Spinal cord (tissue), 9 donors: ENCODE measurements at regions not wholly inside any gene's neighbourhood (a gene's known extent, or its start where the extent isn't known, plus 50 kb on each side); places are given as distances from the start of the nearest gene placed in this dataset.

Experiments
- DNase-seq, 6 donors: peaks; one replicate each; pipeline versions ENCODE4 v3.0.0 to v3.0.0-alpha.2; 2013 to 2015; ENCODE audit warnings: low spot score in 6 of 6, low read depth in 4 of 6
- H3K27ac ChIP-seq: one replicate; pipeline ENCODE4 v1.5.1; 2013; ENCODE audit warnings: low read depth, low read length, control low read depth
- H3K27me3 ChIP-seq: one replicate; pipeline ENCODE4 v1.6.1; 2013; ENCODE audit warnings: low read length; ENCODE audit not compliant: control insufficient read depth, insufficient read depth
- H3K36me3 ChIP-seq: one replicate; pipeline ENCODE4 v1.6.1; 2013; ENCODE audit warnings: low read length; ENCODE audit not compliant: control insufficient read depth, insufficient read depth
- H3K4me1 ChIP-seq: one replicate; pipeline ENCODE4 v1.6.1; 2013; ENCODE audit warnings: low read length; ENCODE audit not compliant: control insufficient read depth, insufficient read depth
- H3K4me3 ChIP-seq: one replicate; pipeline ENCODE4 v1.5.1; 2013; ENCODE audit warnings: low read depth, low read length, control low read depth
- H3K9me3 ChIP-seq: one replicate; pipeline ENCODE4 v1.6.1; 2013; ENCODE audit warnings: low read length; ENCODE audit not compliant: control insufficient read depth, insufficient read depth
- WGBS: methylation state at CpG from one replicate; pipeline ENCODE4 v1.1.5; 2013; ENCODE audit warnings: missing lambda C conversion rate; ENCODE audit not compliant: insufficient coverage; 5-methylcytosine and 5-hydroxymethylcytosine counted together
- donor health status: healthy.

- WGBS, result 14% methylated on average over 2 of the region's 3 CpGs
- Histone ChIP-seq H3K4me3 (no peak overlapping the region), H3K27ac (no peak overlapping the region), H3K4me1 (no peaks in the 10 kb centered on the region), H3K36me3 (no peaks in the 10 kb centered on the region), H3K27me3 (no peaks in the 10 kb centered on the region), H3K9me3 (no peaks in the 10 kb centered on the region)
- DNase-seq, result peak in 1 of 6 donors; percentile 6
These were observed 498.3 kb downstream of the CCSER2 start for GRCh38 chr10:84826704-84827103.

- no peaks in the 10 kb centered on the region for H3K36me3 ChIP-seq
- H3K9me3 ChIP-seq, result no peaks in the 10 kb centered on the region
- H3K4me1 ChIP-seq, result no peaks in the 10 kb centered on the region
- DNase-seq, result no peak
- WGBS, result no CpG with 5 or more reads among the region's 7 CpGs
- no peak overlapping the region for H3K4me3 ChIP-seq
- no peak overlapping the region for H3K27ac ChIP-seq
- no peaks in the 10 kb centered on the region for H3K27me3 ChIP-seq
These were observed 500.7 kb downstream of the CCSER2 start for GRCh38 chr10:84829131-84829530.

GRCh38 chr10:84837041-84837812, 508.8 kb downstream of the CCSER2 start:
- H3K27me3 ChIP-seq, result no peaks in the 10 kb centered on the region
- no peak overlapping the region for H3K27ac ChIP-seq
- H3K4me1 ChIP-seq, result peaks cover 10% of the 10 kb centered on the region
- WGBS, result no CpG with 5 or more reads among the region's 3 CpGs
- DNase-seq, result peak in 3 of 6 donors; percentile 24 to 84 (median 54)
- H3K9me3 ChIP-seq, result no peaks in the 10 kb centered on the region
- no peaks in the 10 kb centered on the region for H3K36me3 ChIP-seq
- H3K4me3 ChIP-seq, result no peak overlapping the region

GRCh38 chr10:84837877-84838276, 509.5 kb downstream of the CCSER2 start:
- DNase-seq, result peak in 2 of 6 donors; percentile 7 to 23
- Histone ChIP-seq H3K4me1 (peaks cover 10% of the 10 kb centered on the region), H3K4me3 (no peak overlapping the region), H3K27me3 (no peaks in the 10 kb centered on the region), H3K9me3 (no peaks in the 10 kb centered on the region), H3K36me3 (no peaks in the 10 kb centered on the region), H3K27ac (no peak overlapping the region)
- 57% methylated on average over 9 of the region's 10 CpGs for WGBS

- no peaks in the 10 kb centered on the region for H3K9me3 ChIP-seq
- 93% methylated on average over 6 of the region's 6 CpGs for WGBS
These were observed 510.5 kb downstream of the CCSER2 start for GRCh38 chr10:84838851-84839250.

GRCh38 chr10:84842593-84842992, 514.2 kb downstream of the CCSER2 start:
- Histone ChIP-seq H3K4me3 (no peak overlapping the region), H3K4me1 (peaks cover 12% of the 10 kb centered on the region), H3K27ac (no peak overlapping the region), H3K27me3 (no peaks in the 10 kb centered on the region), H3K9me3 (no peaks in the 10 kb centered on the region), H3K36me3 (no peaks in the 10 kb centered on the region)
- DNase-seq, result peak in 1 of 6 donors; percentile 36

More at GRCh38 chr10:84838851-84839250, 510.5 kb downstream of the CCSER2 start:
- Histone ChIP-seq H3K4me3 (no peak overlapping the region), H3K27me3 (no peaks in the 10 kb centered on the region), H3K36me3 (no peaks in the 10 kb centered on the region), H3K4me1 (peaks cover 10% of the 10 kb centered on the region), H3K27ac (no peak overlapping the region)
- no peak for DNase-seq

- Histone ChIP-seq H3K9me3 (no peaks in the 10 kb centered on the region), H3K4me1 (peaks cover 8% of the 10 kb centered on the region), H3K4me3 (no peak overlapping the region), H3K36me3 (no peaks in the 10 kb centered on the region), H3K27ac (no peak overlapping the region), H3K27me3 (no peaks in the 10 kb centered on the region)
- DNase-seq, result no peak
- WGBS, result no CpG with 5 or more reads among the region's 2 CpGs
These were observed 516.1 kb downstream of the CCSER2 start for GRCh38 chr10:84844461-84844860.

- Histone ChIP-seq H3K9me3 (no peaks in the 10 kb centered on the region), H3K27ac (no peak overlapping the region), H3K4me1 (peaks cover 8% of the 10 kb centered on the region), H3K4me3 (no peak overlapping the region), H3K36me3 (no peaks in the 10 kb centered on the region), H3K27me3 (no peaks in the 10 kb centered on the region)
- no CpG with 5 or more reads among the region's 2 CpGs for whole genome bisulfite sequencing
- peak in 4 of 6 donors; percentile 35 to 92 (median 54) for DNase-seq
These were observed 517.4 kb downstream of the CCSER2 start for GRCh38 chr10:84845628-84846261.

GRCh38 chr10:84846658-84847316, 518.4 kb downstream of the CCSER2 start:
- no peaks in the 10 kb centered on the region for H3K36me3 ChIP-seq
- no peaks in the 10 kb centered on the region for H3K27me3 ChIP-seq
- peak in 4 of 6 donors; percentile 29 to 88 (median 62) for DNase-seq
- H3K4me3 ChIP-seq, result no peak overlapping the region
- H3K27ac ChIP-seq, result no peak overlapping the region
- no peaks in the 10 kb centered on the region for H3K9me3 ChIP-seq
- H3K4me1 ChIP-seq, result peaks cover 8% of the 10 kb centered on the region
- WGBS, result no CpG with 5 or more reads among the region's 4 CpGs
